SK-N-SH (cell line): ENCODE measurements at regions not wholly inside any gene's neighbourhood (a gene's known extent, or its start where the extent isn't known, plus 50 kb on each side); places are given as distances from the start of the nearest gene placed in this dataset.

Experiments used
- CTCF ChIA-PET: fragments of 300-600, 350-600 bp; formaldehyde crosslinking; extraction: SDS; loops from one replicate; lab custom pipeline; 2021; lab: Yijun Ruan, JAX
- POLR2A ChIA-PET: fragments of 350-600 bp; sonication (Branson Sonifier 250); formaldehyde crosslinking; extraction: SDS; loops from one replicate; lab custom pipeline; 2020; ENCODE audit warnings: antibody characterized with exemption, inconsistent platforms; lab: Yijun Ruan, JAX
- DNase-seq: peaks from one replicate; pipeline ENCODE4 v3.0.0; 2012
- H2AFZ ChIP-seq: fragments of 200-600 bp; sonication (generic); 2 replicates; pipeline ENCODE4 v1.8.1; 2016; ENCODE audit warnings: antibody characterized with exemption, mild to moderate bottlenecking, low read depth
- H3F3A ChIP-seq: fragments of 200-600 bp; sonication (generic); replicated peaks from 2 replicates; pipeline ENCODE3; 2016; ENCODE audit warnings: antibody characterized with exemption, mild to moderate bottlenecking; ENCODE audit not compliant: insufficient read depth
- H3K27ac ChIP-seq, 2 experiments: fragments of 200-500 bp in 1 of 2; fragments of 200-600 bp in 1 of 2; sonication (Bioruptor generic) in 1 of 2; sonication (generic), shearing (Covaris generic) in 1 of 2; 2 replicates each; pipeline versions ENCODE4 v1.5.1 to v1.6.1; 2014 to 2016; ENCODE audit warnings: low read depth in 2 of 2, inconsistent platforms in 1 of 2, low read length in 1 of 2, mild to moderate bottlenecking in 1 of 2, mixed read lengths in 1 of 2
- H3K27me3 ChIP-seq: fragments of 200-600 bp; sonication (generic), shearing (Covaris generic); 2 replicates; pipeline ENCODE4 v1.6.1; 2016; ENCODE audit warnings: mixed run types; ENCODE audit not compliant: insufficient read depth
- H3K36me3 ChIP-seq, 2 experiments: fragments of 200-500 bp in 1 of 2; fragments of 200-600 bp in 1 of 2; sonication (Bioruptor generic) in 1 of 2; sonication (generic) in 1 of 2; replicated peaks in 1 of 2; 2 replicates each; pipeline versions ENCODE3 to v1.5.1; 2014 to 2016; ENCODE audit warnings: low read length in 1 of 2, mild to moderate bottlenecking in 1 of 2; ENCODE audit not compliant: insufficient read depth in 2 of 2, control insufficient read depth in 1 of 2
- H3K4me1 ChIP-seq, 2 experiments: fragments of 200-500 bp in 1 of 2; fragments of 200-600 bp in 1 of 2; sonication (Bioruptor generic) in 1 of 2; sonication (generic), shearing (Covaris generic) in 1 of 2; 2 replicates each; pipeline versions ENCODE4 v1.5.1 to v1.6.1; 2014 to 2016; ENCODE audit warnings: low read depth in 1 of 2, low read length in 1 of 2, mixed run types in 1 of 2; ENCODE audit not compliant: insufficient read depth in 2 of 2, control insufficient read depth in 1 of 2
- H3K4me2 ChIP-seq: fragments of 200-600 bp; sonication (generic), shearing (Covaris generic); 2 replicates; pipeline ENCODE4 v1.6.1; 2017; ENCODE audit warnings: mixed run types
- H3K4me3 ChIP-seq, 2 experiments: fragments of 200-500 bp in 1 of 2; fragments of 200-600 bp in 1 of 2; sonication (Bioruptor generic) in 1 of 2; sonication (generic), shearing (Covaris generic) in 1 of 2; 2 replicates each; pipeline versions ENCODE4 v1.5.1 to v1.8.1; 2014 to 2016; ENCODE audit warnings: low read depth in 2 of 2, inconsistent platforms in 1 of 2, low read length in 1 of 2, mild to moderate bottlenecking in 1 of 2, mixed read lengths in 1 of 2, moderate library complexity in 1 of 2
- H3K79me2 ChIP-seq: fragments of 200-600 bp; sonication (generic); 2 replicates; pipeline ENCODE4 v1.8.1; 2017; ENCODE audit warnings: mild to moderate bottlenecking; ENCODE audit not compliant: insufficient read depth
- H3K9ac ChIP-seq: fragments of 200-600 bp; sonication (generic); 2 replicates; pipeline ENCODE4 v1.6.1; 2017; ENCODE audit warnings: mixed run types
- H3K9me2 ChIP-seq: fragments of 200-600 bp; sonication (generic); 2 replicates; pipeline ENCODE4 v1.6.1; 2017; ENCODE audit warnings: mixed run types
- H3K9me3 ChIP-seq: fragments of 200-600 bp; sonication (generic); 2 replicates; pipeline ENCODE4 v1.6.1; 2017; ENCODE audit warnings: mixed run types, mild to moderate bottlenecking, moderate library complexity
- H4K20me1 ChIP-seq: fragments of 200-600 bp; sonication (generic); 2 replicates; pipeline ENCODE4 v1.6.1; 2017; ENCODE audit warnings: mild to moderate bottlenecking, mixed run types; ENCODE audit not compliant: insufficient read depth
- FOSL2 ChIP-seq: IDR thresholded peaks from 2 replicates; pipeline ENCODE4 v1.4.0; 2012; ENCODE audit warnings: low read depth, mild to moderate bottlenecking, moderate library complexity, borderline replicate concordance
- NFIC ChIP-seq: IDR thresholded peaks from 2 replicates; pipeline ENCODE4 v1.4.0; 2012; ENCODE audit warnings: borderline replicate concordance
- TCF12 ChIP-seq: IDR thresholded peaks from 2 replicates; pipeline ENCODE4 v1.4.0; 2012
- WGBS: methylation state at CpG from one replicate; pipeline ENCODE4 v1.1.6; 2017; ENCODE audit warnings: low lambda C conversion rate; 5-methylcytosine and 5-hydroxymethylcytosine counted together
- TF ChIP-seq, protein P1 (sequence below): fragments of 150-350 bp; IDR thresholded peaks from 2 replicates; pipeline ENCODE4 v1.6.1; 2017; ENCODE audit warnings: antibody characterized with exemption, low read length, low read depth, borderline replicate concordance
- TF ChIP-seq, protein P2 (sequence below): IDR thresholded peaks from 2 replicates; pipeline ENCODE4 v1.6.1; 2012; ENCODE audit warnings: mild to moderate bottlenecking, low read depth, low read length, moderate library complexity

DNA sequence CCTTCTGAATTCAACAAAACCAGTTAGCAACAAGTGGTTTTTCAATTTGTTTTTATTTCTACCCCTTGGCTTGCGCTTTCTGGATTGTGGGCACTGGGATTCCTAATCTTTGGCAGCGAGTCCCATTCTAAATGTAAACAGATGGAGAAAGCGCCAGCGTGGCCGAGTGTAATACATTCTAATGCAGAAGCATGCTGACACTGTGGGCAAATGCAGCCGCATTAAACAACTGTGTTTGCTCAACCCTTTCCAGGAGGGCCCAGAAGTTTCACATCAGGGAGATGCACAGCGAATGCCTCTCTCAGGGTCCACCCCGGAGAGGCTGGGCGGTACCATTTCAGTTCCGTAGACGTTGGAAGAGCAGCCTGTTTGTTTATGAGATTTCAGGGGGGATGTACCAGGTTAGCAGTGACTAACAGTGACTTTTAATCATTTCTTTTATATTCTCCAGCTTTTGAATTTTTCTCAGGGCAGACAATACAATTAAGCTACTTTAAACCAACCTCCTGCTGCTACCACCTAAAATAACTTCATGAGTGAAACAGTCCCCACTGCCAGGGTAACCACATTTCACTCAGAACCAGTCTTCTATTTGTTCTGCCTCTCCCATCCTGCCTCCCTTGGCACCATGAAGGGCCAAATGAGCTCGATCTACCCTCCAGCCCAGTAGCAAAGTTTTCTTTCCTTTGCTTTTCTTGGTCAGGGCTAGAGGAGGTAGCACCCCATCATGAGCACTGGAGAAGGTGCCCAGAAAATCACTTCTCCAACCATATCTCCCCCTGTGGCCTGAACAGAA, 164.2 kb upstream of the ITGB1 start:
- Histone ChIP-seq H3K79me2 (no peaks in the 10 kb centered on the region), H3K9ac (no peak overlapping the region), H3K27me3 (no peaks in the 10 kb centered on the region), H3K4me3 (no peak overlapping the region), H2AFZ (no peak overlapping the region), H3K4me1 (peaks cover 0 to 13% of the 10 kb centered on the region in 2 experiments; a peak in 2 of 4 replicates), H3K4me2 (no peak overlapping the region), H3K36me3 (no peaks in the 10 kb centered on the region), H3F3A (no peaks in the 10 kb centered on the region), H3K27ac (no peak overlapping the region; a peak in 1 of 4 replicates), H3K9me2 (no peaks in the 10 kb centered on the region), H4K20me1 (no peaks in the 10 kb centered on the region), H3K9me3 (no peaks in the 10 kb centered on the region)
- 74% methylated on average over 6 of the region's 12 CpGs for WGBS
- TF ChIP-seq FOSL2 (no peak), NFIC (peak; percentile 25; the same call in 1 of the 2 replicates), TCF12 (peak; percentile 38; the same call in 1 of the 2 replicates)
- no peak for DNase-seq
- POLR2A ChIA-PET = no interaction called here
- CTCF ChIA-PET = interaction anchor here (2.0 kb wide), 1 partner anchor 71 kb away, joined by 5 read pairs; no protein-coding TSS in a partner anchor

DNA sequence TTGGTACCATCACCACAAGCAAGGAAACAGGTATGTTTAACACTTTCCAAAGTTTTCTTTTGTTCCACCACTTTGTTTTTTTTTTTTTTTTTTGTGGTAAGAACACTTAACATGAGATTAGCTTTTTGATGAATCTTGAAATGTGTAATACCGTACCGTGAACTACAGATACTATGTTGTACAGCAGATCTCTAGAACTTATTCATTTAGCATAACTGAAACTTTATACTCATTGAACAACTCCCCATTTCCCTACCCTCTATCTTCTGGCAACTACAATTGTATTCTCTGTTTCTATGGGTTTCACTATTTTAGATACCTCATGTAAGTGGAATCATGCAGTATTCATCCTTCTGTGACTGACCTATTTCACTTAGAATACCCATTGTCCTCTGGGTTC, 162.7 kb upstream of the ITGB1 start:
- ChIA-PET CTCF (interaction anchor here (2.0 kb wide), 1 partner anchor 72 kb away, joined by 5 read pairs; no protein-coding TSS in a partner anchor), POLR2A (no interaction called here)
- Histone ChIP-seq H4K20me1 (no peaks in the 10 kb centered on the region), H3K36me3 (no peaks in the 10 kb centered on the region), H3K9me2 (no peaks in the 10 kb centered on the region), H3K4me1 (peaks cover 0 to 10% of the 10 kb centered on the region in 2 experiments; a peak in 2 of 4 replicates), H3K9ac (no peak overlapping the region), H3K27ac (no peak overlapping the region), H3K9me3 (no peaks in the 10 kb centered on the region), H3K4me3 (no peak overlapping the region), H3K27me3 (no peaks in the 10 kb centered on the region), H2AFZ (no peak overlapping the region), H3F3A (no peaks in the 10 kb centered on the region), H3K79me2 (no peaks in the 10 kb centered on the region), H3K4me2 (no peak overlapping the region)
- WGBS = 100% methylated on average over 2 of the region's 2 CpGs
- TF ChIP-seq, protein P1, sequence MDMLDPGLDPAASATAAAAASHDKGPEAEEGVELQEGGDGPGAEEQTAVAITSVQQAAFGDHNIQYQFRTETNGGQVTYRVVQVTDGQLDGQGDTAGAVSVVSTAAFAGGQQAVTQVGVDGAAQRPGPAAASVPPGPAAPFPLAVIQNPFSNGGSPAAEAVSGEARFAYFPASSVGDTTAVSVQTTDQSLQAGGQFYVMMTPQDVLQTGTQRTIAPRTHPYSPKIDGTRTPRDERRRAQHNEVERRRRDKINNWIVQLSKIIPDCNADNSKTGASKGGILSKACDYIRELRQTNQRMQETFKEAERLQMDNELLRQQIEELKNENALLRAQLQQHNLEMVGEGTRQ = no peak
- TF ChIP-seq, protein P2, sequence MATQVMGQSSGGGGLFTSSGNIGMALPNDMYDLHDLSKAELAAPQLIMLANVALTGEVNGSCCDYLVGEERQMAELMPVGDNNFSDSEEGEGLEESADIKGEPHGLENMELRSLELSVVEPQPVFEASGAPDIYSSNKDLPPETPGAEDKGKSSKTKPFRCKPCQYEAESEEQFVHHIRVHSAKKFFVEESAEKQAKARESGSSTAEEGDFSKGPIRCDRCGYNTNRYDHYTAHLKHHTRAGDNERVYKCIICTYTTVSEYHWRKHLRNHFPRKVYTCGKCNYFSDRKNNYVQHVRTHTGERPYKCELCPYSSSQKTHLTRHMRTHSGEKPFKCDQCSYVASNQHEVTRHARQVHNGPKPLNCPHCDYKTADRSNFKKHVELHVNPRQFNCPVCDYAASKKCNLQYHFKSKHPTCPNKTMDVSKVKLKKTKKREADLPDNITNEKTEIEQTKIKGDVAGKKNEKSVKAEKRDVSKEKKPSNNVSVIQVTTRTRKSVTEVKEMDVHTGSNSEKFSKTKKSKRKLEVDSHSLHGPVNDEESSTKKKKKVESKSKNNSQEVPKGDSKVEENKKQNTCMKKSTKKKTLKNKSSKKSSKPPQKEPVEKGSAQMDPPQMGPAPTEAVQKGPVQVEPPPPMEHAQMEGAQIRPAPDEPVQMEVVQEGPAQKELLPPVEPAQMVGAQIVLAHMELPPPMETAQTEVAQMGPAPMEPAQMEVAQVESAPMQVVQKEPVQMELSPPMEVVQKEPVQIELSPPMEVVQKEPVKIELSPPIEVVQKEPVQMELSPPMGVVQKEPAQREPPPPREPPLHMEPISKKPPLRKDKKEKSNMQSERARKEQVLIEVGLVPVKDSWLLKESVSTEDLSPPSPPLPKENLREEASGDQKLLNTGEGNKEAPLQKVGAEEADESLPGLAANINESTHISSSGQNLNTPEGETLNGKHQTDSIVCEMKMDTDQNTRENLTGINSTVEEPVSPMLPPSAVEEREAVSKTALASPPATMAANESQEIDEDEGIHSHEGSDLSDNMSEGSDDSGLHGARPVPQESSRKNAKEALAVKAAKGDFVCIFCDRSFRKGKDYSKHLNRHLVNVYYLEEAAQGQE = no peak
- no peak for DNase-seq
